Upper lobe of left lung (tissue), 4 donors: ENCODE measurements at regions not wholly inside any gene's neighbourhood (a gene's known extent, or its start where the extent isn't known, plus 50 kb on each side); places are given as distances from the start of the nearest gene placed in this dataset.

Experiments used
- POLR2AphosphoS5 ChIP-seq, 2 donors: sonication (generic); formaldehyde crosslinking; IDR thresholded peaks; one replicate each; pipeline ENCODE4 v1.5.1; 2017; ENCODE audit warnings: antibody characterized with exemption in 2 of 2
- TF ChIP-seq, protein P1 (sequence below), 6 experiments: fragments of 450-650 bp in 4 of 6; fragments of 200-600 bp in 2 of 6; sonication (generic) in 2 of 6; IDR thresholded peaks; one replicate each; pipeline ENCODE4 v1.5.1; 2016 to 2019; ENCODE audit warnings: antibody characterized with exemption in 6 of 6

DNA sequence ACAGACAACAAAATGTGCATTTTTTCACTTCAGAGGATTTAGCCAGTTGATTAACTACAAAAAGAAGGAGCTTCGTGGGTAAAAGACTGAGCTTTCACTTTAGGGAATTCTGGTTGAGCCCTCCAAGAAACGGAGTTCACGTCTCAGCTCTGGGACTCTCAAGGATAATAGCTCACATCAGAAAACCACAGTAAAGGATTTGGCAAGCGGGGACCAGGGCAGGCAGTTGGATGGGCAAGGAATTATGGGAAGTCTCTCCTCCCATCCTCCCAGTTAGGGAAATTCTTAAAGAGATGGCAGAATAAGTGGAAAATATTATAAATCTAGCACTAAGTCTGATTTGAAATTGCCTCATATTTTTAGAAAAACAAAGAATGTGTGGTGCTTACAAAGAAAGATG, 188.3 kb upstream of the EOMES start:
- TF ChIP-seq, protein P1, sequence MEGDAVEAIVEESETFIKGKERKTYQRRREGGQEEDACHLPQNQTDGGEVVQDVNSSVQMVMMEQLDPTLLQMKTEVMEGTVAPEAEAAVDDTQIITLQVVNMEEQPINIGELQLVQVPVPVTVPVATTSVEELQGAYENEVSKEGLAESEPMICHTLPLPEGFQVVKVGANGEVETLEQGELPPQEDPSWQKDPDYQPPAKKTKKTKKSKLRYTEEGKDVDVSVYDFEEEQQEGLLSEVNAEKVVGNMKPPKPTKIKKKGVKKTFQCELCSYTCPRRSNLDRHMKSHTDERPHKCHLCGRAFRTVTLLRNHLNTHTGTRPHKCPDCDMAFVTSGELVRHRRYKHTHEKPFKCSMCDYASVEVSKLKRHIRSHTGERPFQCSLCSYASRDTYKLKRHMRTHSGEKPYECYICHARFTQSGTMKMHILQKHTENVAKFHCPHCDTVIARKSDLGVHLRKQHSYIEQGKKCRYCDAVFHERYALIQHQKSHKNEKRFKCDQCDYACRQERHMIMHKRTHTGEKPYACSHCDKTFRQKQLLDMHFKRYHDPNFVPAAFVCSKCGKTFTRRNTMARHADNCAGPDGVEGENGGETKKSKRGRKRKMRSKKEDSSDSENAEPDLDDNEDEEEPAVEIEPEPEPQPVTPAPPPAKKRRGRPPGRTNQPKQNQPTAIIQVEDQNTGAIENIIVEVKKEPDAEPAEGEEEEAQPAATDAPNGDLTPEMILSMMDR (IDR thresholded peaks at IDR 0.05) = no peak
- TF ChIP-seq POLR2AphosphoS5 (IDR thresholded peaks at IDR 0.05) = no peak
